Spleen (tissue), 7 donors: ENCODE measurements at regions not wholly inside any gene's neighbourhood (a gene's known extent, or its start where the extent isn't known, plus 50 kb on each side); places are given as distances from the start of the nearest gene placed in this dataset.

Experiments used
- CTCF ChIP-seq, 11 experiments: fragments of 200-600 bp in 7 of 11; fragments of 450-650 bp in 4 of 11; sonication (generic) in 4 of 11; IDR thresholded peaks in 8 of 11; conservative IDR thresholded peaks in 3 of 11; 1 replicate in 7 of 11; 2 replicates in 4 of 11; pipeline versions ENCODE4 v1.4.0 to v1.8.0; 2016 to 2021; ENCODE audit warnings: antibody characterized with exemption in 11 of 11, inconsistent platforms in 4 of 11, mild to moderate bottlenecking in 1 of 11
- POLR2A ChIP-seq, 3 donors: fragments of 450-650 bp; IDR thresholded peaks; one replicate each; pipeline ENCODE4 v1.5.1; 2017; ENCODE audit warnings: antibody characterized with exemption in 3 of 3, mild to moderate bottlenecking in 1 of 3
- POLR2AphosphoS5 ChIP-seq, 3 donors: sonication (generic); formaldehyde crosslinking; IDR thresholded peaks; one replicate each; pipeline ENCODE4 v1.5.1; 2017; ENCODE audit warnings: antibody characterized with exemption in 3 of 3
- donor health status: DM: no; HTN: no; CAD: no; lungs with moderate emphysema.
- donor health status: DM: no; HTN: no; CAD: no.
- donor health status: DM: no; HTN: no; CAD: no.

- no peak for TF ChIP-seq CTCF (IDR thresholded peaks at IDR 0.05 in 8 of 11, conservative IDR thresholded peaks at IDR 0.05 in 3 of 11)
- no peak for TF ChIP-seq POLR2AphosphoS5 (IDR thresholded peaks at IDR 0.05)
- TF ChIP-seq POLR2A (IDR thresholded peaks at IDR 0.05): no peak
Observed at GRCh38 chr5:7274203-7274602, 121.7 kb upstream of the ADCY2 start.
